ENCODE measurements at regions not wholly inside any gene's neighbourhood (a gene's known extent, or its start where the extent isn't known, plus 50 kb on each side); places are given as distances from the start of the nearest gene placed in this dataset.

DNA sequence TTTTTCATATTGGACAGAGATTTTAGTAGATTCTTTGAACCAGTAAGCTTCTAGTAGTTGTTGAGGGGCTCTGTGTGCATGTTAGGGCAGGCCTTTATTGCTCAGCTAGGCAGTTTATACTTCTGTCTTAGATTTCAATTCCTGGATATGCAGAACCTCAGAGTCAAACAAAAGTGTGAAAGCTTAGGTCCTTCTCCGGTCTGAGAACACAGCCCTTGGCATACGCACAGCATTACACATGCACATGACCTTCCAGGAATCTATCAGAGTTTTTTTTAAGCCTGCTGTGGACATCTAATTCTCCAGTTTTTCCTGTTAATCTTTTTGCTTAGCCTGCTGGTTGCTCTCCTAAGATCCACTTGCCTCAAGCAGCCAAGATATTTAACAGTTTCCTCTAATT is 77.9 kb upstream of the KL start:
- no peak for TF ChIP-seq EZH2 (IDR thresholded peaks at IDR 0.05; ENCODE audit: low read length, missing control alignments)
- TF ChIP-seq, protein P1, sequence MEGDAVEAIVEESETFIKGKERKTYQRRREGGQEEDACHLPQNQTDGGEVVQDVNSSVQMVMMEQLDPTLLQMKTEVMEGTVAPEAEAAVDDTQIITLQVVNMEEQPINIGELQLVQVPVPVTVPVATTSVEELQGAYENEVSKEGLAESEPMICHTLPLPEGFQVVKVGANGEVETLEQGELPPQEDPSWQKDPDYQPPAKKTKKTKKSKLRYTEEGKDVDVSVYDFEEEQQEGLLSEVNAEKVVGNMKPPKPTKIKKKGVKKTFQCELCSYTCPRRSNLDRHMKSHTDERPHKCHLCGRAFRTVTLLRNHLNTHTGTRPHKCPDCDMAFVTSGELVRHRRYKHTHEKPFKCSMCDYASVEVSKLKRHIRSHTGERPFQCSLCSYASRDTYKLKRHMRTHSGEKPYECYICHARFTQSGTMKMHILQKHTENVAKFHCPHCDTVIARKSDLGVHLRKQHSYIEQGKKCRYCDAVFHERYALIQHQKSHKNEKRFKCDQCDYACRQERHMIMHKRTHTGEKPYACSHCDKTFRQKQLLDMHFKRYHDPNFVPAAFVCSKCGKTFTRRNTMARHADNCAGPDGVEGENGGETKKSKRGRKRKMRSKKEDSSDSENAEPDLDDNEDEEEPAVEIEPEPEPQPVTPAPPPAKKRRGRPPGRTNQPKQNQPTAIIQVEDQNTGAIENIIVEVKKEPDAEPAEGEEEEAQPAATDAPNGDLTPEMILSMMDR (conservative IDR thresholded peaks at IDR 0.05 in 1 of 2, IDR thresholded peaks at IDR 0.05 in 1 of 2; ENCODE audit: low read depth in 1 of 2, low read length in 2 of 2), result no peak
